HepG2 (cell line): ENCODE measurements at regions not wholly inside any gene's neighbourhood (a gene's known extent, or its start where the extent isn't known, plus 50 kb on each side); places are given as distances from the start of the nearest gene placed in this dataset.

ENCODE experiments used
- ATAC-seq: fragments of 200-7000 bp; cut with Tn5 transposase; 3 replicates; pipeline ENCODE4 v1.9.1; 2020; ENCODE audit warnings: mild to moderate bottlenecking, moderate library complexity
- BruUV-seq: library from RNA; stranded (reverse); fragments of 400-500 nt; replicated peaks from 2 replicates; lab custom pipeline; 2021; lab: Mats Ljungman, UMichigan
- CTCF ChIA-PET: fragments of 300-600 bp; formaldehyde crosslinking; extraction: SDS; loops from one replicate; lab custom pipeline; 2021; ENCODE audit warnings: low total read pairs, inconsistent platforms, low intra/inter-chr PET ratio; lab: Yijun Ruan, JAX
- POLR2A ChIA-PET: fragments of 350-600 bp; sonication (Branson Sonifier 250); formaldehyde crosslinking; loops from one replicate; lab custom pipeline; 2020; ENCODE audit warnings: antibody characterized with exemption, inconsistent platforms; lab: Yijun Ruan, JAX
- DNase-seq: peaks from one replicate; pipeline ENCODE4 v3.0.0-alpha.2; 2015; ENCODE audit warnings: low spot score
- FAIRE-seq: peaks from 3 replicates; lab custom pipeline; 2011; peaks lifted over from hg19 to GRCh38; lab: Jason Lieb, UNC
- H2AFZ ChIP-seq: one replicate; pipeline ENCODE4 v1.6.1; 2011; ENCODE audit warnings: low read length, inconsistent platforms
- H3K27ac ChIP-seq: fragments of 300-600 bp; 3 replicates; pipeline ENCODE4 v1.8.0; 2011; ENCODE audit warnings: mixed run types, mild to moderate bottlenecking, mixed read lengths, low read length, inconsistent platforms; ENCODE audit not compliant: insufficient read depth; ENCODE audit errors: extremely low read length
- H3K27me3 ChIP-seq, 2 experiments: fragments of 200-600 bp in 1 of 2; 2 replicates in 1 of 2; 3 replicates in 1 of 2; pipeline versions ENCODE4 v1.6.0 to v1.8.0; 2011; ENCODE audit warnings: low read length in 2 of 2, mild to moderate bottlenecking in 2 of 2, moderate library complexity in 2 of 2, inconsistent platforms in 1 of 2; ENCODE audit not compliant: insufficient read depth in 2 of 2, control insufficient read depth in 1 of 2
- H3K36me3 ChIP-seq, 2 experiments: fragments of 200-600 bp in 1 of 2; replicated peaks in 1 of 2; 2 replicates in 1 of 2; 3 replicates in 1 of 2; pipeline versions ENCODE4 v1.5.1 to v1.8.0; 2011; ENCODE audit warnings: low read length in 2 of 2, inconsistent platforms in 1 of 2; ENCODE audit not compliant: insufficient read depth in 2 of 2, control insufficient read depth in 1 of 2
- H3K4me1 ChIP-seq: 2 replicates; pipeline ENCODE4 v1.5.1; 2012; ENCODE audit warnings: low read length, inconsistent platforms; ENCODE audit not compliant: insufficient read depth
- H3K4me2 ChIP-seq: 2 replicates; pipeline ENCODE4 v1.6.0; 2011; ENCODE audit warnings: low read depth, low read length, inconsistent platforms
- H3K4me3 ChIP-seq, 3 experiments: fragments of 200-600 bp in 1 of 3; sonication (generic), shearing (Covaris generic) in 1 of 3; replicated peaks in 1 of 3; 2 replicates each; pipeline ENCODE4 v1.5.1; 2011 to 2016; ENCODE audit warnings: low read length in 3 of 3, inconsistent platforms in 2 of 3, low read depth in 2 of 3, mild to moderate bottlenecking in 2 of 3, control low read depth in 1 of 3, mixed read lengths in 1 of 3; ENCODE audit not compliant: insufficient read depth in 1 of 3
- H3K79me2 ChIP-seq: one replicate; pipeline ENCODE4 v1.6.1; 2011; ENCODE audit warnings: low read length, inconsistent platforms; ENCODE audit not compliant: insufficient read depth
- H3K9ac ChIP-seq: 2 replicates; pipeline ENCODE4 v1.6.0; 2011; ENCODE audit warnings: mild to moderate bottlenecking, low read depth, low read length, inconsistent platforms; ENCODE audit not compliant: insufficient read depth
- H3K9me3 ChIP-seq: 2 replicates; pipeline ENCODE4 v1.5.1; 2012; ENCODE audit warnings: mild to moderate bottlenecking, low read length
- H4K20me1 ChIP-seq: 2 replicates; pipeline ENCODE4 v1.6.0; 2011; ENCODE audit warnings: inconsistent platforms, mild to moderate bottlenecking, low read length, moderate library complexity; ENCODE audit not compliant: insufficient read depth
- GZF1 ChIP-seq: sonication (generic); formaldehyde crosslinking; IDR thresholded peaks from 2 replicates; pipeline ENCODE4 v1.5.1; 2020; ENCODE audit warnings: mild to moderate bottlenecking, missing genetic modification reagents
- MIER3 ChIP-seq: IDR thresholded peaks from 2 replicates; pipeline ENCODE4 v1.6.1; 2016; ENCODE audit warnings: missing compliant biosample characterization, borderline replicate concordance
- NFIC ChIP-seq: IDR thresholded peaks from 2 replicates; pipeline ENCODE4 v1.6.1; 2012; ENCODE audit warnings: mild to moderate bottlenecking, low read length, inconsistent platforms
- STAG1 ChIP-seq: sonication (generic); formaldehyde crosslinking; IDR thresholded peaks from 2 replicates; pipeline ENCODE4 v1.4.0; 2020; ENCODE audit warnings: missing genetic modification reagents
- ZBTB7B ChIP-seq: sonication (generic); formaldehyde crosslinking; IDR thresholded peaks from 2 replicates; pipeline ENCODE4 v1.4.0; 2020; ENCODE audit warnings: missing genetic modification reagents
- ZFP62 ChIP-seq: sonication (generic); formaldehyde crosslinking; IDR thresholded peaks from 2 replicates; pipeline ENCODE4 v1.4.0; 2020; ENCODE audit warnings: missing genetic modification reagents
- ZNF841 ChIP-seq: sonication (generic); formaldehyde crosslinking; IDR thresholded peaks from 2 replicates; pipeline ENCODE4 v1.8.1; 2023; ENCODE audit warnings: missing genetic modification reagents, borderline replicate concordance
- WGBS: methylation state at CpG from one replicate; pipeline ENCODE4 v1.1.6; 2017; ENCODE audit warnings: low lambda C conversion rate; 5-methylcytosine and 5-hydroxymethylcytosine counted together
- in situ Hi-C: cut with HindIII; loops from 2 replicates; pipeline ENCODE4 v1.10.0; 2017; ENCODE audit warnings: low pct_unique_long_range_greater_than_20kb; ENCODE audit not compliant: extremely low pct_ligation_motif_present
- intact Hi-C: fragments of 100-400 bp; cut with micrococcal nuclease; formaldehyde crosslinking; loops from one replicate; pipeline ENCODE4 v1.10.0; 2022; ENCODE audit not compliant: unreplicated experiment
- TF ChIP-seq, protein P1 (sequence below): sonication (generic); formaldehyde crosslinking; IDR thresholded peaks from 2 replicates; pipeline ENCODE4 v1.5.0; 2020; ENCODE audit warnings: mild to moderate bottlenecking, missing genetic modification reagents, moderate library complexity

DNA sequence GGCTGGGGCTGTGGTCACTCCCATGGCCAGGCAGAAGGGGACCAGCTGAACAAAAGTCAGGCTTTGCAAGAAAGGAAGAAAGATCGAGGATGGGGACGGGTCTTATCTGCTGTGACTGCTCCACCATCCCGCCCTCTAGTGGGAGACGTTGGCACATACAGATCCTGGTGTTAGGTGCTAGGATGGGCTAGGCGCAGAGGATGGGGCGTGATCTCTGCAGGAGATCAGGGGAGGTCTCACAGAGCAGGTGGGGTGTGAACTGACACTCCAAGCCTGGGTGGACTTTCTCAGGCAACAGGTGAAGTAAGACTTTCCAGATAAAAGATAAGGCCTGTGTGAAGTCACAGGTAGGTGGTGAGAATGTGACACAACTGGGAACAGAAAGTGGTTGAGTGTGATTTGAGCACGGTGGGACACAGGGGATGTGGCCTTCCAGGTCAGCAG lies 141.9 kb upstream of the SMAD3 start:
- in situ Hi-C loops (no loop called here), intact Hi-C loops (no loop called here)
- FAIRE-seq (peak; percentile 64), ATAC-seq (peak; percentile 88), DNase-seq (peak; percentile 34)
- peak; percentile 41 for TF ChIP-seq STAG1 (CRISPR knock-in tag)
- no peak for TF ChIP-seq ZNF841 (CRISPR knock-in tag)
- no peak for TF ChIP-seq ZBTB7B (CRISPR knock-in tag)
- TF ChIP-seq ZFP62 (CRISPR knock-in tag): no peak
- TF ChIP-seq, protein P1, sequence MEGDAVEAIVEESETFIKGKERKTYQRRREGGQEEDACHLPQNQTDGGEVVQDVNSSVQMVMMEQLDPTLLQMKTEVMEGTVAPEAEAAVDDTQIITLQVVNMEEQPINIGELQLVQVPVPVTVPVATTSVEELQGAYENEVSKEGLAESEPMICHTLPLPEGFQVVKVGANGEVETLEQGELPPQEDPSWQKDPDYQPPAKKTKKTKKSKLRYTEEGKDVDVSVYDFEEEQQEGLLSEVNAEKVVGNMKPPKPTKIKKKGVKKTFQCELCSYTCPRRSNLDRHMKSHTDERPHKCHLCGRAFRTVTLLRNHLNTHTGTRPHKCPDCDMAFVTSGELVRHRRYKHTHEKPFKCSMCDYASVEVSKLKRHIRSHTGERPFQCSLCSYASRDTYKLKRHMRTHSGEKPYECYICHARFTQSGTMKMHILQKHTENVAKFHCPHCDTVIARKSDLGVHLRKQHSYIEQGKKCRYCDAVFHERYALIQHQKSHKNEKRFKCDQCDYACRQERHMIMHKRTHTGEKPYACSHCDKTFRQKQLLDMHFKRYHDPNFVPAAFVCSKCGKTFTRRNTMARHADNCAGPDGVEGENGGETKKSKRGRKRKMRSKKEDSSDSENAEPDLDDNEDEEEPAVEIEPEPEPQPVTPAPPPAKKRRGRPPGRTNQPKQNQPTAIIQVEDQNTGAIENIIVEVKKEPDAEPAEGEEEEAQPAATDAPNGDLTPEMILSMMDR (CRISPR knock-in tag): peak; percentile 78
- no peak for TF ChIP-seq GZF1 (CRISPR knock-in tag)
- no peak for TF ChIP-seq NFIC
- TF ChIP-seq MIER3 (CRISPR knock-in tag): no peak
- Histone ChIP-seq H4K20me1 (no peaks in the 10 kb centered on the region), H3K4me1 (peaks cover 16% of the 10 kb centered on the region), H3K79me2 (no peaks in the 10 kb centered on the region), H3K4me2 (no peak overlapping the region), H3K9ac (no peak overlapping the region), H2AFZ (no peak overlapping the region), H3K4me3 (no peak overlapping the region), H3K36me3 (no peaks in the 10 kb centered on the region), H3K9me3 (peaks cover 11% of the 10 kb centered on the region), H3K27me3 (peaks cover 0 to 13% of the 10 kb centered on the region in 2 experiments; a peak in 3 of 5 replicates), H3K27ac (no peak overlapping the region)
- CTCF ChIA-PET: interaction anchor here (1.2 kb wide), 1 partner anchor 20 kb away, joined by 3 read pairs; no protein-coding TSS in a partner anchor
- POLR2A ChIA-PET: no interaction called here
- 6% methylated on average over 7 of the region's 7 CpGs for WGBS
- BruUV-seq: no TSS peak
